Osteoblast (primary cell): ENCODE measurements at regions not wholly inside any gene's neighbourhood (a gene's known extent, or its start where the extent isn't known, plus 50 kb on each side); places are given as distances from the start of the nearest gene placed in this dataset.

Experiments used
- DNase-seq: peaks from one replicate; pipeline ENCODE4 v3.0.0; 2011; ENCODE audit warnings: low spot score, mixed read lengths; ENCODE audit not compliant: insufficient read length; ENCODE audit errors: missing footprints
- H2AFZ ChIP-seq: 2 replicates; pipeline ENCODE4 v1.6.0; 2011; ENCODE audit warnings: mild to moderate bottlenecking, low read length
- H3K27ac ChIP-seq: 2 replicates; pipeline ENCODE4 v1.5.1; 2011; ENCODE audit warnings: mild to moderate bottlenecking, low read depth, low read length, moderate library complexity
- H3K27me3 ChIP-seq: 2 replicates; pipeline ENCODE4 v1.6.0; 2012; ENCODE audit warnings: mild to moderate bottlenecking, control low read depth, inconsistent platforms, low read length, moderate library complexity; ENCODE audit not compliant: insufficient read depth
- H3K36me3 ChIP-seq: 2 replicates; pipeline ENCODE4 v1.5.1; 2011; ENCODE audit warnings: mild to moderate bottlenecking, low read length, control low read depth, moderate library complexity; ENCODE audit not compliant: insufficient read depth
- H3K4me1 ChIP-seq: 2 replicates; pipeline ENCODE4 v1.5.1; 2011; ENCODE audit warnings: mild to moderate bottlenecking, low read length, control low read depth, moderate library complexity; ENCODE audit not compliant: insufficient read depth
- H3K4me2 ChIP-seq: 2 replicates; pipeline ENCODE4 v1.6.0; 2011; ENCODE audit warnings: mild to moderate bottlenecking, low read length; ENCODE audit not compliant: insufficient read depth
- H3K4me3 ChIP-seq: fragments of 200-600 bp; sonication (generic); 3 replicates; pipeline ENCODE4 v1.5.1; 2012; ENCODE audit warnings: mild to moderate bottlenecking, low read length, inconsistent platforms; ENCODE audit not compliant: insufficient read depth
- H3K79me2 ChIP-seq: 2 replicates; pipeline ENCODE4 v1.6.0; 2012; ENCODE audit warnings: mild to moderate bottlenecking, low read length, control low read depth, inconsistent platforms; ENCODE audit not compliant: insufficient read depth
- H3K9me3 ChIP-seq: 2 replicates; pipeline ENCODE4 v1.5.1; 2011; ENCODE audit warnings: low read depth, low read length, control low read depth
- H4K20me1 ChIP-seq: 2 replicates; pipeline ENCODE4 v1.6.0; 2012; ENCODE audit warnings: mild to moderate bottlenecking, low read length, control low read depth; ENCODE audit not compliant: insufficient read depth
- TF ChIP-seq, protein P1 (sequence below): IDR thresholded peaks from 2 replicates; pipeline ENCODE4 v1.5.1; 2011; ENCODE audit warnings: mild to moderate bottlenecking, low read depth, low read length, moderate library complexity; ENCODE audit errors: extremely low read depth

DNA sequence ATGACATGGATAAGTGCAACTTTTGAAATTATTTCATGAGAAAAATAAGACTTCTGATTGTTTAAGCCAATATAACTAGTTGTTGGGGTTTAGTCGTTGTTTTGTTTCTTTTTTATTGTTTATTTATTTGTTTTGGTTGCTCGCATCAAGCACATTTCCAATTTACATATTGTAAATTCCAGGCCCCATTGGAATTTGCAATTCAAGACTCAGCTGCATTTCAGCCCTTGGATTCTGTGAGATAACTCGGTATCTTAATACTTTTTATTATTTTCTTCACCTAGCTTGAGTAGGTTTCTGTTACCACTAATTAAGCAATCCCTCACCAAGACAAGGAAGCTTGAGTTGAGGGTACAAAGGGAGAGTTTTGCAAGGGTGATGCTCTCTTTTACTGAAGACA lies 318.3 kb upstream of the GATB start:
- Histone ChIP-seq H3K4me3 (no peak overlapping the region), H2AFZ (no peak overlapping the region), H3K27me3 (peaks cover 25% of the 10 kb centered on the region), H3K4me1 (no peaks in the 10 kb centered on the region), H3K36me3 (no peaks in the 10 kb centered on the region), H4K20me1 (no peaks in the 10 kb centered on the region), H3K79me2 (no peaks in the 10 kb centered on the region), H3K9me3 (no peaks in the 10 kb centered on the region), H3K4me2 (no peak overlapping the region), H3K27ac (no peak overlapping the region)
- TF ChIP-seq, protein P1, sequence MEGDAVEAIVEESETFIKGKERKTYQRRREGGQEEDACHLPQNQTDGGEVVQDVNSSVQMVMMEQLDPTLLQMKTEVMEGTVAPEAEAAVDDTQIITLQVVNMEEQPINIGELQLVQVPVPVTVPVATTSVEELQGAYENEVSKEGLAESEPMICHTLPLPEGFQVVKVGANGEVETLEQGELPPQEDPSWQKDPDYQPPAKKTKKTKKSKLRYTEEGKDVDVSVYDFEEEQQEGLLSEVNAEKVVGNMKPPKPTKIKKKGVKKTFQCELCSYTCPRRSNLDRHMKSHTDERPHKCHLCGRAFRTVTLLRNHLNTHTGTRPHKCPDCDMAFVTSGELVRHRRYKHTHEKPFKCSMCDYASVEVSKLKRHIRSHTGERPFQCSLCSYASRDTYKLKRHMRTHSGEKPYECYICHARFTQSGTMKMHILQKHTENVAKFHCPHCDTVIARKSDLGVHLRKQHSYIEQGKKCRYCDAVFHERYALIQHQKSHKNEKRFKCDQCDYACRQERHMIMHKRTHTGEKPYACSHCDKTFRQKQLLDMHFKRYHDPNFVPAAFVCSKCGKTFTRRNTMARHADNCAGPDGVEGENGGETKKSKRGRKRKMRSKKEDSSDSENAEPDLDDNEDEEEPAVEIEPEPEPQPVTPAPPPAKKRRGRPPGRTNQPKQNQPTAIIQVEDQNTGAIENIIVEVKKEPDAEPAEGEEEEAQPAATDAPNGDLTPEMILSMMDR: no peak
- DNase-seq: no peak

DNA sequence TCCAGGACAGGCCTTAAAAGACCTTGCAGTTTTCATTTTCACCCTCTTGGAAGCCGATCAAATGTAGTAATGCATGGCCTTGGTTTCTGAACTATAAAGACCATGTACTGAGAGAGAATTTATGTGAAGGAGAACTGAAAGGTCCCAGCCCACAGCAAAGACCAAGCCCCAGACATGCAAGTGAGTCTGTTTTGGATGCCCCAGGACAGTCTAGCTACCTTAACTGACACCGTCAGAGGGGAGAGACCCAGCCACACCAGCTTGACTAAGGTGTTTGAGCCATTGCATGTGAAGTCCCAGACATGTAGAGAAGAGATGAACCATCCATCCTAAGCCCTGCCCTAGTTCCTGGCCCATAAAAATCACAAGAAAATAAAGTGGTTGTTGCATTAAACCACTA lies 316.8 kb upstream of the GATB start:
- Histone ChIP-seq H3K4me2 (no peak overlapping the region), H3K36me3 (no peaks in the 10 kb centered on the region), H2AFZ (no peak overlapping the region), H3K4me1 (no peaks in the 10 kb centered on the region), H3K4me3 (no peak overlapping the region), H4K20me1 (no peaks in the 10 kb centered on the region), H3K27ac (no peak overlapping the region), H3K27me3 (peaks cover 17% of the 10 kb centered on the region), H3K9me3 (no peaks in the 10 kb centered on the region), H3K79me2 (no peaks in the 10 kb centered on the region)
- no peak for DNase-seq
- TF ChIP-seq, protein P1: no peak

DNA sequence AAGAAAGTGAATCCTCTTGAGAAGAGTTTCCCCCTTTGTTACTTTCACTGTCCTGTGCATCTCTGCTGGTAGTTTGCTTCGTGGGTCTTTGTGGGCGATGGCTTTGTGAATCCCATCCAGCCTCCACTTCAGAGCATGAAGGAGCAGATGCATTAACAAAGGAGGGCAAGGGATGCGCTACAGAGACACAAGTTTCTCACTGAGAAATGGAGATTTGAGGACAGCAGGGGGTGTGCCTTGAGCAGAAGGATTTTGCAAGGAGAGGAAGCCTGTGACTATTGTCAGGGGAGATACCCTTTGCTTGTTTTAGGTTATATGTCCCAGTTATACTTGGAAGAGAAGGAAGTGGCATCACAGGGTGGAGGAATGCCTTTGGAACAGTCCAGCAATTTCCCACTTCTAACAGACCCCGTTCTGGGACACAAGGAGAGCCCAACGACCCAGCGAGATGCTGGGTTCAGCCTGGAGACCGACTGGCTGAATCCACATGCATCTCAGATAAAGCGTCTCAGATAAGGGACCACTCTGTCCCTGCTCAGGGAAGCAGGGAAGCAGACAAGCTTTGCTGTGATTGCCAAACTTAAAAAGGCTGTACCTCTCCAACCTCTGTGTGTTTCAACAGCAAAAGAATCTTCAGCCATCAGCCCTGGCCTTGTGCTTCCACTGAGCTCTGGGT lies 314.6 kb upstream of the GATB start:
- Histone ChIP-seq H3K4me2 (no peak overlapping the region), H4K20me1 (no peaks in the 10 kb centered on the region), H3K27ac (no peak overlapping the region), H3K4me1 (no peaks in the 10 kb centered on the region), H3K27me3 (peaks cover 17% of the 10 kb centered on the region), H3K4me3 (no peak overlapping the region), H3K79me2 (no peaks in the 10 kb centered on the region), H2AFZ (no peak overlapping the region), H3K9me3 (no peaks in the 10 kb centered on the region), H3K36me3 (no peaks in the 10 kb centered on the region)
- TF ChIP-seq, protein P1: no peak
- DNase-seq: no peak

DNA sequence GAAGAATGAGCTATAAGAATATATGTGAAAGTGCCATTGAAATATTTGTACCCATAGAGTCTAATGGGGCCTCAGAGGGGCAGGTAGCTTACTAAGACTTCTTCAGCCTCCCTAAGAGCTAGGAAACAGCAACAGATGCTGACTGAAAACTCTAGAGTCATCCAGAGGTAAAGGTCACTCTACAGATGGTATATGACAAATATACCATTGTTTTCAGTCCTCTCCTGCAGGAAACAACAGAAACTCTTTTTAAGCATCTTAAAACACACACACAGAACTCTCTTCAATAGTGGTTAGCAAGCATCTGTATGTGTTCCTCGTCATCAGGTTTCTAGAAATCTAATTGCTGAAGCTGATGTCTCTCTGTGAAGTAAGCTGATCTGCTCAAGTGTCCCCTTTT lies 313.8 kb upstream of the GATB start:
- Histone ChIP-seq H3K27me3 (peaks cover 17% of the 10 kb centered on the region), H3K79me2 (no peaks in the 10 kb centered on the region), H3K9me3 (no peaks in the 10 kb centered on the region), H4K20me1 (no peaks in the 10 kb centered on the region), H2AFZ (no peak overlapping the region), H3K4me2 (no peak overlapping the region), H3K4me1 (no peaks in the 10 kb centered on the region), H3K4me3 (no peak overlapping the region), H3K36me3 (no peaks in the 10 kb centered on the region), H3K27ac (no peak overlapping the region)
- TF ChIP-seq, protein P1: no peak
- no peak for DNase-seq
